ENCODE measurements at regions not wholly inside any gene's neighbourhood (a gene's known extent, or its start where the extent isn't known, plus 50 kb on each side); places are given as distances from the start of the nearest gene placed in this dataset.
"Not testable (repeated sequence)": the region's sequence is repeated elsewhere in the genome, so short reads cannot be mapped to it uniquely, and the experiment has no call there.

GRCh38 chr14:48035836-48036235 lies 360.4 kb upstream of the MDGA2 start:
- 40 to 90% methylated on average over 1 to 8 of the region's 8 CpGs for WGBS, 2 donors (ENCODE audit: low coverage in 1 of 2)
- H3K9me3 ChIP-seq = peaks cover 0 to 13% of the 10 kb centered on the region in 2 donors
- intact Hi-C loops (cut with DNase I; ENCODE audit: low total_unique reads) (no loop called here), in situ Hi-C loops (cut with MboI; ENCODE audit: low pct_ligation_motif_present in 1 of 4, low pct_unique_long_range_greater_than_20kb in 1 of 4, low sequenced_read_pairs in 3 of 4) (no loop called here)
- DNase-seq = no peak
- H3K27ac ChIP-seq = no peak overlapping the region
- TF ChIP-seq POLR2A (IDR thresholded peaks at IDR 0.05) = no peak
- TF ChIP-seq CTCF (IDR thresholded peaks at IDR 0.05) = no peak
- TF ChIP-seq POLR2AphosphoS5 (IDR thresholded peaks at IDR 0.05) = no peak
- no peak for TF ChIP-seq EP300 (IDR thresholded peaks at IDR 0.05; ENCODE audit: low read depth)
- no peaks in the 10 kb centered on the region for H3K36me3 ChIP-seq
- H3K27me3 ChIP-seq = no peaks in the 10 kb centered on the region
- H3K4me1 ChIP-seq = no peaks in the 10 kb centered on the region
- H3K4me3 ChIP-seq = no peak overlapping the region

- no peaks in the 10 kb centered on the region for H3K36me3 ChIP-seq
- H3K4me3 ChIP-seq = no peak overlapping the region
- H3K9me3 ChIP-seq = no peaks in the 10 kb centered on the region
- TF ChIP-seq EP300 (IDR thresholded peaks at IDR 0.05; ENCODE audit: low read depth) = no peak
- in situ Hi-C loops (cut with MboI; ENCODE audit: low pct_ligation_motif_present in 1 of 4, low pct_unique_long_range_greater_than_20kb in 1 of 4, low sequenced_read_pairs in 3 of 4) (no loop called here), intact Hi-C loops (cut with DNase I; ENCODE audit: low total_unique reads) (no loop called here)
- 35 to 71% methylated on average over 2 of the region's 2 CpGs for WGBS, 2 donors (ENCODE audit: low coverage in 1 of 2)
- no peaks in the 10 kb centered on the region for H3K27me3 ChIP-seq
- no peak for DNase-seq
- H3K27ac ChIP-seq = no peak overlapping the region
- H3K4me1 ChIP-seq = no peaks in the 10 kb centered on the region
These were observed 351.7 kb upstream of the MDGA2 start for GRCh38 chr14:48027115-48027514.

- H3K4me3 ChIP-seq = no peak overlapping the region
- intact Hi-C loops (cut with DNase I; ENCODE audit: low total_unique reads) (no loop called here), in situ Hi-C loops (cut with MboI; ENCODE audit: low pct_ligation_motif_present in 1 of 4, low pct_unique_long_range_greater_than_20kb in 1 of 4, low sequenced_read_pairs in 3 of 4) (no loop called here)
- H3K4me1 ChIP-seq = no peaks in the 10 kb centered on the region
- 69 to 71% methylated on average over 3 of the region's 3 CpGs for WGBS, 2 donors (ENCODE audit: low coverage in 1 of 2)
- no peaks in the 10 kb centered on the region for H3K36me3 ChIP-seq
- no peak for DNase-seq
- no peak overlapping the region for H3K27ac ChIP-seq
- no peak for TF ChIP-seq CTCF (IDR thresholded peaks at IDR 0.05)
- TF ChIP-seq POLR2AphosphoS5 (IDR thresholded peaks at IDR 0.05) = no peak
- no peak for TF ChIP-seq EP300 (IDR thresholded peaks at IDR 0.05; ENCODE audit: low read depth)
- TF ChIP-seq POLR2A (IDR thresholded peaks at IDR 0.05) = no peak
- no peaks in the 10 kb centered on the region for H3K27me3 ChIP-seq
- H3K9me3 ChIP-seq = no peaks in the 10 kb centered on the region
These were observed 348.5 kb upstream of the MDGA2 start for GRCh38 chr14:48023881-48024280.

GRCh38 chr14:48011484-48011883 lies 336.1 kb upstream of the MDGA2 start:
- H3K27ac ChIP-seq; DNase-seq; intact Hi-C loops (cut with DNase I; ENCODE audit: low total_unique reads); in situ Hi-C loops (cut with MboI; ENCODE audit: low pct_ligation_motif_present in 1 of 4, low pct_unique_long_range_greater_than_20kb in 1 of 4, low sequenced_read_pairs in 3 of 4); H3K4me3 ChIP-seq; H3K4me1 ChIP-seq; H3K9me3 ChIP-seq; H3K36me3 ChIP-seq; H3K27me3 ChIP-seq: not testable (repeated sequence)
- 41 to 49% methylated on average over 4 to 12 of the region's 12 CpGs for whole genome bisulfite sequencing, 2 donors (ENCODE audit: low coverage in 1 of 2)

GRCh38 chr14:48008646-48009045 lies 333.2 kb upstream of the MDGA2 start:
- intact Hi-C loops (cut with DNase I; ENCODE audit: low total_unique reads) = no loop called here
- no peaks in the 10 kb centered on the region for H3K9me3 ChIP-seq
- H3K4me3 ChIP-seq = no peak overlapping the region
- in situ Hi-C loops (cut with MboI; ENCODE audit: low pct_ligation_motif_present in 1 of 4, low pct_unique_long_range_greater_than_20kb in 1 of 4, low sequenced_read_pairs in 3 of 4) = no loop called here
- H3K36me3 ChIP-seq = no peaks in the 10 kb centered on the region
- TF ChIP-seq POLR2A (IDR thresholded peaks at IDR 0.05) (no peak), POLR2AphosphoS5 (IDR thresholded peaks at IDR 0.05) (no peak), EP300 (IDR thresholded peaks at IDR 0.05; ENCODE audit: low read depth) (no peak), CTCF (IDR thresholded peaks at IDR 0.05) (no peak)
- H3K27me3 ChIP-seq = no peaks in the 10 kb centered on the region
- no peak overlapping the region for H3K27ac ChIP-seq
- no peaks in the 10 kb centered on the region for H3K4me1 ChIP-seq
- no peak for DNase-seq
